ENCODE measurements at regions not wholly inside any gene's neighbourhood (a gene's known extent, or its start where the extent isn't known, plus 50 kb on each side); places are given as distances from the start of the nearest gene placed in this dataset.
A peak's percentile ranks its signal among the peaks of the same experiment; 100 is the strongest.

- H2AFZ ChIP-seq (ENCODE audit: low read length), result no peak overlapping the region
- H3K27me3 ChIP-seq (ENCODE audit: control insufficient read depth, insufficient read depth, low read length), result no peaks in the 10 kb centered on the region
- H3K79me2 ChIP-seq (ENCODE audit: control insufficient read depth, insufficient read depth, low read length), result peaks cover 19% of the 10 kb centered on the region
- H4K20me1 ChIP-seq (ENCODE audit: control insufficient read depth, extremely low read depth, insufficient read depth, low read length), result peaks cover 1% of the 10 kb centered on the region
- H3K4me2 ChIP-seq (ENCODE audit: extremely low read depth, insufficient read depth, low read length), result no peak overlapping the region
- H3K9me3 ChIP-seq (ENCODE audit: control insufficient read depth, insufficient read depth, low read depth, low read length), result no peaks in the 10 kb centered on the region
- peaks cover 5% of the 10 kb centered on the region for H3K4me1 ChIP-seq (ENCODE audit: control insufficient read depth, extremely low read depth, insufficient read depth, low read length)
- TF ChIP-seq CTCF (conservative IDR thresholded peaks at IDR 0.05 in 1 of 2, IDR thresholded peaks at IDR 0.05 in 1 of 2; ENCODE audit: low read depth in 1 of 2, low read length in 2 of 2) (no peak), EZH2 (IDR thresholded peaks at IDR 0.05; ENCODE audit: low read length, missing control alignments) (no peak)
- no peaks in the 10 kb centered on the region for H3K36me3 ChIP-seq (ENCODE audit: control insufficient read depth, insufficient read depth, low read length)
- peak overlapping the region in 1 of 4 experiments; percentile 17 for H3K4me3 ChIP-seq (replicated peaks in 1 of 4; ENCODE audit: control extremely low read depth in 1 of 4, insufficient read depth in 1 of 4, low read depth in 3 of 4, low read length in 4 of 4)
- H3K9ac ChIP-seq (ENCODE audit: insufficient read depth, low read length), result no peak overlapping the region
- no peak overlapping the region for H3K27ac ChIP-seq (ENCODE audit: insufficient read depth, low read length)
- peak; percentile 60 to 64 for DNase-seq (ENCODE audit: low read depth in 2 of 2)
These were observed 183.4 kb upstream of the TOPAZ1 start for GRCh38 chr3:44058022-44058867.

GRCh38 chr3:44058868-44059203 is 182.8 kb upstream of the TOPAZ1 start:
- H3K9me3 ChIP-seq (ENCODE audit: control insufficient read depth, insufficient read depth, low read depth, low read length), result no peaks in the 10 kb centered on the region
- no peak overlapping the region for H3K27ac ChIP-seq (ENCODE audit: insufficient read depth, low read length)
- no peaks in the 10 kb centered on the region for H3K27me3 ChIP-seq (ENCODE audit: control insufficient read depth, insufficient read depth, low read length)
- H3K9ac ChIP-seq (ENCODE audit: insufficient read depth, low read length), result no peak overlapping the region
- peaks cover 1% of the 10 kb centered on the region for H4K20me1 ChIP-seq (ENCODE audit: control insufficient read depth, extremely low read depth, insufficient read depth, low read length)
- peaks cover 5% of the 10 kb centered on the region for H3K4me1 ChIP-seq (ENCODE audit: control insufficient read depth, extremely low read depth, insufficient read depth, low read length)
- H3K4me2 ChIP-seq (ENCODE audit: extremely low read depth, insufficient read depth, low read length), result no peak overlapping the region
- H3K4me3 ChIP-seq (replicated peaks in 1 of 4; ENCODE audit: control extremely low read depth in 1 of 4, insufficient read depth in 1 of 4, low read depth in 3 of 4, low read length in 4 of 4), result no peak overlapping the region
- no peaks in the 10 kb centered on the region for H3K36me3 ChIP-seq (ENCODE audit: control insufficient read depth, insufficient read depth, low read length)
- no peak overlapping the region for H2AFZ ChIP-seq (ENCODE audit: low read length)
- H3K79me2 ChIP-seq (ENCODE audit: control insufficient read depth, insufficient read depth, low read length), result peaks cover 19% of the 10 kb centered on the region
- DNase-seq (ENCODE audit: low read depth in 2 of 2), result no peak
- TF ChIP-seq CTCF (conservative IDR thresholded peaks at IDR 0.05 in 1 of 2, IDR thresholded peaks at IDR 0.05 in 1 of 2; ENCODE audit: low read depth in 1 of 2, low read length in 2 of 2) (no peak), EZH2 (IDR thresholded peaks at IDR 0.05; ENCODE audit: low read length, missing control alignments) (no peak)

- Histone ChIP-seq H3K4me1 (ENCODE audit: control insufficient read depth, extremely low read depth, insufficient read depth, low read length) (peaks cover 5% of the 10 kb centered on the region), H3K36me3 (ENCODE audit: control insufficient read depth, insufficient read depth, low read length) (no peaks in the 10 kb centered on the region), H3K79me2 (ENCODE audit: control insufficient read depth, insufficient read depth, low read length) (peaks cover 19% of the 10 kb centered on the region), H3K4me2 (ENCODE audit: extremely low read depth, insufficient read depth, low read length) (no peak overlapping the region), H3K27ac (ENCODE audit: insufficient read depth, low read length) (no peak overlapping the region), H3K27me3 (ENCODE audit: control insufficient read depth, insufficient read depth, low read length) (no peaks in the 10 kb centered on the region), H3K9ac (ENCODE audit: insufficient read depth, low read length) (no peak overlapping the region), H4K20me1 (ENCODE audit: control insufficient read depth, extremely low read depth, insufficient read depth, low read length) (peaks cover 1% of the 10 kb centered on the region), H3K4me3 (replicated peaks in 1 of 4; ENCODE audit: control extremely low read depth in 1 of 4, insufficient read depth in 1 of 4, low read depth in 3 of 4, low read length in 4 of 4) (no peak overlapping the region), H3K9me3 (ENCODE audit: control insufficient read depth, insufficient read depth, low read depth, low read length) (no peaks in the 10 kb centered on the region), H2AFZ (ENCODE audit: low read length) (no peak overlapping the region)
- no peak for DNase-seq (ENCODE audit: low read depth in 2 of 2)
- TF ChIP-seq CTCF (conservative IDR thresholded peaks at IDR 0.05 in 1 of 2, IDR thresholded peaks at IDR 0.05 in 1 of 2; ENCODE audit: low read depth in 1 of 2, low read length in 2 of 2), result no peak
- TF ChIP-seq EZH2 (IDR thresholded peaks at IDR 0.05; ENCODE audit: low read length, missing control alignments), result no peak
These were observed 181.5 kb upstream of the TOPAZ1 start for GRCh38 chr3:44060164-44060563.

Data from fibroblast of lung (primary cell).